Hepatocyte (in vitro differentiated cells): ENCODE measurements at regions not wholly inside any gene's neighbourhood (a gene's known extent, or its start where the extent isn't known, plus 50 kb on each side); places are given as distances from the start of the nearest gene placed in this dataset.

ENCODE experiments used
- EZH2 ChIP-seq: fragments of 200-600 bp; sonication (generic); IDR thresholded peaks from 2 replicates; pipeline ENCODE4 v1.6.1; 2016; ENCODE audit warnings: antibody characterized with exemption, mild to moderate bottlenecking, borderline replicate concordance
- EZH2phosphoT487 ChIP-seq: fragments of 200-600 bp; sonication (generic); IDR thresholded peaks from one replicate; pipeline ENCODE4 v1.6.1; 2018; ENCODE audit warnings: antibody characterized with exemption, mild to moderate bottlenecking, low read depth, moderate library complexity; ENCODE audit not compliant: unreplicated experiment, severe bottlenecking
- TF ChIP-seq, protein P1 (sequence below): fragments of 200-600 bp; sonication (generic); IDR thresholded peaks from 2 replicates; pipeline ENCODE4 v1.5.1; 2016; ENCODE audit warnings: antibody characterized with exemption, mild to moderate bottlenecking; ENCODE audit not compliant: poor library complexity

GRCh38 chr2:35462226-35462998, 893.2 kb upstream of the CRIM1 start:
- TF ChIP-seq EZH2 = no peak
- TF ChIP-seq, protein P1, sequence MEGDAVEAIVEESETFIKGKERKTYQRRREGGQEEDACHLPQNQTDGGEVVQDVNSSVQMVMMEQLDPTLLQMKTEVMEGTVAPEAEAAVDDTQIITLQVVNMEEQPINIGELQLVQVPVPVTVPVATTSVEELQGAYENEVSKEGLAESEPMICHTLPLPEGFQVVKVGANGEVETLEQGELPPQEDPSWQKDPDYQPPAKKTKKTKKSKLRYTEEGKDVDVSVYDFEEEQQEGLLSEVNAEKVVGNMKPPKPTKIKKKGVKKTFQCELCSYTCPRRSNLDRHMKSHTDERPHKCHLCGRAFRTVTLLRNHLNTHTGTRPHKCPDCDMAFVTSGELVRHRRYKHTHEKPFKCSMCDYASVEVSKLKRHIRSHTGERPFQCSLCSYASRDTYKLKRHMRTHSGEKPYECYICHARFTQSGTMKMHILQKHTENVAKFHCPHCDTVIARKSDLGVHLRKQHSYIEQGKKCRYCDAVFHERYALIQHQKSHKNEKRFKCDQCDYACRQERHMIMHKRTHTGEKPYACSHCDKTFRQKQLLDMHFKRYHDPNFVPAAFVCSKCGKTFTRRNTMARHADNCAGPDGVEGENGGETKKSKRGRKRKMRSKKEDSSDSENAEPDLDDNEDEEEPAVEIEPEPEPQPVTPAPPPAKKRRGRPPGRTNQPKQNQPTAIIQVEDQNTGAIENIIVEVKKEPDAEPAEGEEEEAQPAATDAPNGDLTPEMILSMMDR = no peak
- no peak for TF ChIP-seq EZH2phosphoT487
